ENCODE measurements at regions not wholly inside any gene's neighbourhood (a gene's known extent, or its start where the extent isn't known, plus 50 kb on each side); places are given as distances from the start of the nearest gene placed in this dataset.

GRCh38 chr10:52706332-52707070, 66.1 kb downstream of the MBL2 start:
- no peak for TF ChIP-seq CTCF (IDR thresholded peaks at IDR 0.05 in 2 of 3, conservative IDR thresholded peaks at IDR 0.05 in 1 of 3; ENCODE audit: borderline replicate concordance in 1 of 3, insufficient read depth in 1 of 3, low read depth in 2 of 3, low read length in 2 of 3)
- no peak for TF ChIP-seq YY1 (IDR thresholded peaks at IDR 0.05; ENCODE audit: extremely low read depth, insufficient replicate concordance, low read depth, low read length)
- no peak for TF ChIP-seq POLR2AphosphoS5 (IDR thresholded peaks at IDR 0.05; ENCODE audit: low read depth, low read length)
- no peak for TF ChIP-seq SP1 (IDR thresholded peaks at IDR 0.05; ENCODE audit: low read depth)
- no peak for TF ChIP-seq POLR2A (IDR thresholded peaks at IDR 0.05; ENCODE audit: borderline replicate concordance, extremely low read depth, insufficient read depth, insufficient read length)
- no peak for TF ChIP-seq TCF7L2 (IDR thresholded peaks at IDR 0.05; ENCODE audit: borderline replicate concordance, extremely low read depth, insufficient read depth, insufficient read length)
- no peak for TF ChIP-seq ELF1 (IDR thresholded peaks at IDR 0.05; ENCODE audit: borderline replicate concordance, low read depth)
- no peak for TF ChIP-seq MAX (IDR thresholded peaks at IDR 0.05)
- TF ChIP-seq CEBPB (IDR thresholded peaks at IDR 0.05; ENCODE audit: low read depth), result no peak
- TF ChIP-seq REST (IDR thresholded peaks at IDR 0.05; ENCODE audit: low read depth), result no peak
- TF ChIP-seq EZH2phosphoT487 (IDR thresholded peaks at IDR 0.05; ENCODE audit: borderline replicate concordance), result no peak
- no peak for TF ChIP-seq ZFX (IDR thresholded peaks at IDR 0.05)
- TF ChIP-seq RAD21 (IDR thresholded peaks at IDR 0.05; ENCODE audit: low read depth), result no peak

Measured in HCT116 (cell line).